HG03439 (cell line): ENCODE measurements at regions not wholly inside any gene's neighbourhood (a gene's known extent, or its start where the extent isn't known, plus 50 kb on each side); places are given as distances from the start of the nearest gene placed in this dataset.

Experiments
- ATAC-seq: cut with Tn5 transposase; IDR thresholded peaks from one replicate; pipeline ENCODE4 v1.9.1; 2021; ENCODE audit warnings: mild to moderate bottlenecking, moderate library complexity; ENCODE audit not compliant: unreplicated experiment

DNA sequence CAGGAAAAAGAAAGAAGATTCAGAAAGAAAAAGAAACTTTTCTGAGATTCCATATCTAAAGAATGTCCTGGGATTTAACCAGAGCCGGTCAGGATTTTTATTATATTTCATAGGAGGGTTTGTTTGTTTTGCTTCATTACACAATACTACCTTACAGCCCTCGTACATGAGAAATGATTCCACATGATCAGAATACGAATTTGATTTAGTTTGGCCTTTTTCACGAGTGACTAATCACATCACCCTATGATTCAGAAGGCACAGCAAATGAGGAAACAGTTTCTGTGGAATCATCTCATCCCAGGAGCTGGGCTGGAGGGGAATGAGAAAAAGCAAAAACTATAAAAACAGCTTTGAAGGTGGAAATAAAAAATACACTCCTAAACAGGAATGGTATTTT lies 54.7 kb upstream of the VWC2 start:
- no peak for ATAC-seq

DNA sequence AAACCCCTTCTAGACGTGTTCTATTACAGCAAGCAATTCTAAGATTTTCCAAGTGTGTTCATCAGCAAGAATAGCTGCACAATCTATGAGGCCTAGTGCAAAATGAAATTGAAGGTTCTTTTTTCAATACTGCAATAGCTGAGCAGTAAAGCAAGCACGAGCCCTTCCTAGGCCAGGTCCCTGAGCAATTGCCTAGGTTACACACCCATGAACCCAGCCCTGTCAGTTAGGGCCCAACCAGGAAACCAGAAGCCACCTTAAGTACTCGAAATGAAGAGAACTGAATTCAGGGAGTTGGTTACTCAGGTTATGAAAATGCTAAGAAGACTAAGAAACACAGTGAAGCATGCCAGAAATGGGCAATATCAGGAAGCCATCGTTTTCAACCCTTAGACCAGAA lies 52.0 kb upstream of the VWC2 start:
- no peak for ATAC-seq
